Activated T-cell treated with anti-CD3 and anti-CD28 coated beads, Interleukin-2, amount 50 U/mL, for 4 hours (primary cell): ENCODE measurements at regions not wholly inside any gene's neighbourhood (a gene's known extent, or its start where the extent isn't known, plus 50 kb on each side); places are given as distances from the start of the nearest gene placed in this dataset.
"Not testable (repeated sequence)": the region's sequence is repeated elsewhere in the genome, so short reads cannot be mapped to it uniquely, and the experiment has no call there.

ENCODE experiments used
- ATAC-seq, 2 donors: fragments of 200-7000 bp; cut with Tn5 transposase; one replicate each; pipeline ENCODE4 v1.10.0; 2021
- DNase-seq: peaks from one replicate; pipeline ENCODE4 v3.0.0-alpha.2; 2020
- H3K27me3 Mint-ChIP-seq: one replicate; pipeline ENCODE4 v1.8.0; 2021; ENCODE audit warnings: low read depth, mixed read lengths
- H3K36me3 Mint-ChIP-seq: one replicate; pipeline ENCODE4 v1.8.0; 2022; ENCODE audit warnings: mixed read lengths; ENCODE audit not compliant: insufficient read depth
- H3K4me1 Mint-ChIP-seq: one replicate; pipeline ENCODE4 v1.8.0; 2021; ENCODE audit warnings: low read depth, mixed read lengths
- H3K4me3 Mint-ChIP-seq: one replicate; pipeline ENCODE4 v1.8.0; 2021; ENCODE audit warnings: mild to moderate bottlenecking, moderate library complexity, mixed read lengths
- H3K9me3 Mint-ChIP-seq: one replicate; pipeline ENCODE4 v1.8.0; 2021; ENCODE audit warnings: mixed read lengths

DNA sequence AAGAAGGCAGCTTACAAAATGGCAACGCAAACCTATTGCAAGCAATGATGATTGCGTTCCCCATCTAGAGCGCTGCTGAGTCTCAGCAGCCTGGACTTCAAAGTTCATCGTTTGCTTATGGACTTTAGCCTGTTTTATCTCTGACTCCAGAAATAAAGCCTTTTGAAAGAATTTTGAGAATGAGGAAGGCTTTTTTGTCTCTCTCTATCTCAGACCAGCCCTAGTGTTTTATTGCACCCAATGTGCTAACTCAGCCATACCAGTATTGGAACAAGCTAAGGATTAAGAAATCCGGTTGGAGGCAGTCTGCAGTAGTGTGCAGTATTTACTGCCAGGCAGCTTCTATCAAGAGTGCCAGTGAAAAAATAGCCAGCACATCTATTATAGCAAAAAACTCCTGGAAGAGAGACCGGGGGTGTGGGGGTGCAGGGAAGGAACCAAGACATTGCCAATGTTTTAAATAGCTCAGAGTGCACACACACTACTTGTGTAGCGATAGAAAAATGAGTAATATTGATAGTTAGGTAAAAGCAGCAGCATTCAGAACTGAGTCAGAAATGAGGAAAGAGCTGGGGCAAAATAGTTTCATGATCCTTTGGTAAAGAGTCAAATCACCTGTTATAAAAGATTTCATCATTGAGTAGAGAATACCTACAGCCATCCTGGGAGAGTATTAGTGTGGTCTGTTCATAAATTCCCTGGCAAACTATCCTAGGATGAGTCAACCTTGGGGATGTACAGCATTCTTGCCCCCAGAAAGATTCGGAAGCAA is 219.0 kb downstream of the ZNF608 start:
- Mint-ChIP-seq H3K36me3 (no peaks in the 10 kb centered on the region), H3K4me3 (no peak overlapping the region), H3K4me1 (no peaks in the 10 kb centered on the region), H3K27me3 (peaks cover 4% of the 10 kb centered on the region), H3K9me3 (peaks cover 12% of the 10 kb centered on the region)
- DNase-seq (no peak), ATAC-seq (no peak)

DNA sequence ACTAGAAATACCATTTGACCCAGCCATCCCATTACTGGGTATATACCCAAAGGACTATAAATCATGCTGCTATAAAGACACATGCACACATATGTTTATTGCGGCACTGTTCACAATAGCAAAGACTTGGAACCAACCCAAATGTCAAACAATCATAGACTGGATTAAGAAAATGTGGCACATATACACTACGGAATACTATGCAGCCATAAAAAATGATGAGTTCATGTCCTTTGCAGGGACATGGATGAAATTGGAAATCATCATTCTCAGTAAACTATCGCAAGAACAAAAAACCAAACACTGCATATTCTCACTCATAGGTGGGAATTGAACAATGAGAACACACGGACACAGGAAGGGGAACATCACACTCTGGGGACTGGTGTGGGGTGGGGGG is 220.4 kb downstream of the ZNF608 start:
- not testable (repeated sequence) for H3K36me3 Mint-ChIP-seq, H3K4me1 Mint-ChIP-seq, H3K27me3 Mint-ChIP-seq, DNase-seq, ATAC-seq, H3K4me3 Mint-ChIP-seq
- H3K9me3 Mint-ChIP-seq, result peaks cover 12% of the 10 kb centered on the region

DNA sequence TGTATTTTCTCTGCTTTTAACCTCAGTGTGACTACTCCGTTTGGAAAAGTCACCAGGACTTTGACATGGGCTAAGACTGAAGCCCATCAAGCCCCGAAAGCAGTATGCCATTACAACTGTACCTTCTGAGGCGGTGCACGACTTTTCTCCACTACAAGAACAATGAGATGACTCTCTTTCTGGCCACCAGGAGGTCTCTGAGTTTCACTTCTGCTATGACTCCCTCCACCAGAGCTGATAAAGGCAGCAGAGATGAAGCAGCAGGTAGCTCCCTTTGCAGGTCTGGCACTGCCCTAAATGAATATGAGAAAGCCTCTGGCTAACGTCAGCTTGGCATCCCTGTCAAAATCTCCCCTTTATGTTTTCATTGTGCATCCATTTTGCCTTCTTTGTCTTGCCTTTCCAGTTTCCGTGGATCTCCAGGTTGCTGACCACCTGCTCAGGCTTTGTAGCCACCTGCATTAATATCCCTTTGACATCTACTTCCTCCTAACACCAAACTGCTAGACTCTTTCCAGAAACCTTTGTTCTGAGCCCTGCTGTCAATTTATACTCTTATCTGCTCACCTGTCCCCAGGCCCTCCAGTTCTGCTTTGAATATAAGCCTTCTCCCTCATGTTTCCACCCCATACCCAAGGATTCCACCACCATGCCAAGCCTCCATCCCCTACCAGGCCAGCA is 221.7 kb downstream of the ZNF608 start:
- H3K36me3 Mint-ChIP-seq, result no peaks in the 10 kb centered on the region

DNA sequence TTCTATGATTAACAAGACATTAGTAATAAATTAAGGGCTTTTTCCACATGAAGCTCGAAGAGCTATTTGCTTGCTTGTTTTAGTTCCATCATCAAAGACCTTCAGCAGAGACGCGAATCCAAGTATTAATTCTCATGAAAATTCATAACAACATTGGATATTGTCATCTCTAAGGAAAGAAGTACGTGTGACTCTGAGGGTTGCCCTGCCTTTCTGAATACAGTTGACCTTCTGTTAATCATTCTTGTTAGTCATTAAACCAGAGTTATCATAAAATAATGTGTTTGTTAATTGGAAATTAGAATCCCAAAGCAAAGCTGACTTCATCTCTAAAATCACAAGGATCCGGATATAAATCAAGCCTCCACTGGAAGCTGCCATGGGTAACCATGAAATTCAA is 222.5 kb downstream of the ZNF608 start:
- H3K27me3 Mint-ChIP-seq, result no peaks in the 10 kb centered on the region
- no peaks in the 10 kb centered on the region for H3K4me1 Mint-ChIP-seq
- H3K4me3 Mint-ChIP-seq, result no peak overlapping the region
- peaks cover 4% of the 10 kb centered on the region for H3K9me3 Mint-ChIP-seq
- DNase-seq, result no peak
- no peaks in the 10 kb centered on the region for H3K36me3 Mint-ChIP-seq
- no peak for ATAC-seq

More for the DNA sequence above, 221.7 kb downstream of the ZNF608 start:
- peaks cover 4% of the 10 kb centered on the region for H3K9me3 Mint-ChIP-seq
- DNase-seq, result no peak
- no peak for ATAC-seq
- no peak overlapping the region for H3K4me3 Mint-ChIP-seq
- no peaks in the 10 kb centered on the region for H3K4me1 Mint-ChIP-seq
- H3K27me3 Mint-ChIP-seq, result no peaks in the 10 kb centered on the region

DNA sequence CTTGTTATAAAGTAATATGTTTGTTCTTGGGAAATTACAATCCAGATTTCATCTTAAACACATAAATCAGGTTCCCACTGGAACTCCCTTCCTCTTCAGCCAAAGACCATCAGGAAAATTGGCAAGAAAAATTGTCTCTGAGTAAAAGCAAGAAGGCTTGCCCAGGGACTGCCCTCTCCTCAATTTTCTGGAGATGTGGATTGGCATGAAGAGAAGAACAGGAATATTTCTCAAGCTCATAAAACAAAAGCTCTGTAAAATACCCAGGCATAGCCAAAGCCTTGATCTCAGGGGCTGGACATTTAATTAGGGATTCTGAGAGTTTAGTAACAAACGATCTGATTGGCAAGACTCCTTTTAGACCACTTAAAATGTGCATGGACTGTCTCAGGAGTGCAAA is 223.4 kb downstream of the ZNF608 start:
- Mint-ChIP-seq H3K36me3 (no peaks in the 10 kb centered on the region), H3K27me3 (no peaks in the 10 kb centered on the region), H3K4me1 (no peaks in the 10 kb centered on the region), H3K9me3 (peaks cover 2% of the 10 kb centered on the region), H3K4me3 (no peak overlapping the region)
- no peak for DNase-seq
- ATAC-seq, result no peak

DNA sequence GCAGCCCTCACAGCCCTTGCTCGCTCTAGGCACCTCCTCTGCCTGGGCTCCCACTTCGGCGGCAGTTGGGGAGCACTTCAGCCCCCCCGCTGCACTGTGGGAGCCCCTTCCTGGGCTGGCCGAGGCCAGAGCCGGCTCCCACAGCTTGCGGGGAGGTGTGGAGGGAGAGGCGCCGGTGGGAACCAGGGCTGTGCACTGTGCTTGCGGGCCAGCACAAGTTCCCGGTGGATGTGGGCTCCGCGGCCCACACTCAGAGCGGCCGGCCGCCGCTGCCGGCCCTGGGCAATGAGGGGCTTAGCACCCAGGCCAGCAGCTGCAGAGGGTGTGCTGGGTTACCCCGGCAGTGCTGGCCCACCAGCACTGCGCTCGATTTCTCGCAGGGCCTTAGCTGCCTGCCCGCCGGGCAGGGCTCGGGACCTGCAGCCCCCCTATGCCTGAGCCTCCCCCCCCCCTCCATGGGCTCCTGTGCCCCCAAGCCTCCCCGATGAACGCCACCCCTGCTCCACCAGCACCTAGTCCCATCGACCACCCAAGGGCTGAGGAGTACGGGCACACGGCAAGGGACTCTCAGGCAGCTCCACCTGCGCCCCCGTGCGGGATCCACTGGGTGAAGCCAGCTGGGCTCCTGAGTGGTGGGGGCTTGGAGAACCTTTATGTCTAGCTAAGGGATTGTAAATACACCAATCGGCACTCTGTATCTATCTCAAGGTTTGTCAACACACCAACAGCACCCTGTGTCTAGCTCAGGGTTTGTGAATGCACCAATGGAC is 224.8 kb downstream of the ZNF608 start:
- Mint-ChIP-seq H3K4me1 (no peaks in the 10 kb centered on the region), H3K36me3 (no peaks in the 10 kb centered on the region), H3K4me3 (no peak overlapping the region), H3K27me3 (no peaks in the 10 kb centered on the region), H3K9me3 (no peaks in the 10 kb centered on the region)
- DNase-seq (no peak), ATAC-seq (no peak)

DNA sequence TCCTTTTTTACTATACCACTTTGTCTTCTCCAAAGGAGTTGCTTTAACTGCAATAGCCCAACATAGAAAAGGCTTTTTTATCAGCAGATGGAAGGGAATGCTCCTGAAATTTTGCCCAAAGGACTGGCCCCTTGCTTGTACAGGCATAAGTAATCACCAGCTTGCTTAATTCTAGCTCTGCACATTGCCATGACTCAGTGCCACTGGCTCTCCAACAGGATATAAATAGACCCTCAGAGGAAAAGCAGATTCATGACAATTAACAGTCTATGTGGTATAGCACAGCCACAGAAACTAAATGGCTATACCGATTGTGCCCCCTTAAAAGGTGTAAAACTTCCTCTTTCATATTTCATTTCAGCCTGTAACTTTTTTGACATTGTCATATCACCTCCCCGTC is 227.0 kb downstream of the ZNF608 start:
- no peaks in the 10 kb centered on the region for H3K4me1 Mint-ChIP-seq
- ATAC-seq (no peak), DNase-seq (no peak)
- H3K4me3 Mint-ChIP-seq, result no peak overlapping the region
- H3K9me3 Mint-ChIP-seq, result no peaks in the 10 kb centered on the region
- H3K36me3 Mint-ChIP-seq, result no peaks in the 10 kb centered on the region
- H3K27me3 Mint-ChIP-seq, result no peaks in the 10 kb centered on the region

DNA sequence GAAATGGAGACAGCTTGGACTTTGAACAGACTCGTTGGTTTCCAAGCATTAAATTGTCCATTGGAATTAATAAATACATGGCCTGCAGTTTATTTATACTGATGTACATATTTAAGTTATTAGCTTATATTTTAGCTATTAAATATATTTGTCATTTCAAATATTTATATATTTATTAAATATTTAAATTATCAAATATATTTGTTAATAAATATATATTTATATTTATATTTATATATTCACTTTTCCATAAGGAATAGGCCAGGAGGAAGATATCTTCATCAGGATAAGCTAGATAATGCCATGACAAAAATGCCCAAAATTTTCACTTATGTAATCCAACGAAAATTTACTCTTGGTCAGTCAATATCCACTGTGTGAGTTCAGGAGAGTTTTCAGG is 229.9 kb downstream of the ZNF608 start:
- Mint-ChIP-seq H3K4me1 (no peaks in the 10 kb centered on the region), H3K27me3 (no peaks in the 10 kb centered on the region), H3K4me3 (no peak overlapping the region), H3K36me3 (no peaks in the 10 kb centered on the region), H3K9me3 (no peaks in the 10 kb centered on the region)
- ATAC-seq (no peak), DNase-seq (no peak)

DNA sequence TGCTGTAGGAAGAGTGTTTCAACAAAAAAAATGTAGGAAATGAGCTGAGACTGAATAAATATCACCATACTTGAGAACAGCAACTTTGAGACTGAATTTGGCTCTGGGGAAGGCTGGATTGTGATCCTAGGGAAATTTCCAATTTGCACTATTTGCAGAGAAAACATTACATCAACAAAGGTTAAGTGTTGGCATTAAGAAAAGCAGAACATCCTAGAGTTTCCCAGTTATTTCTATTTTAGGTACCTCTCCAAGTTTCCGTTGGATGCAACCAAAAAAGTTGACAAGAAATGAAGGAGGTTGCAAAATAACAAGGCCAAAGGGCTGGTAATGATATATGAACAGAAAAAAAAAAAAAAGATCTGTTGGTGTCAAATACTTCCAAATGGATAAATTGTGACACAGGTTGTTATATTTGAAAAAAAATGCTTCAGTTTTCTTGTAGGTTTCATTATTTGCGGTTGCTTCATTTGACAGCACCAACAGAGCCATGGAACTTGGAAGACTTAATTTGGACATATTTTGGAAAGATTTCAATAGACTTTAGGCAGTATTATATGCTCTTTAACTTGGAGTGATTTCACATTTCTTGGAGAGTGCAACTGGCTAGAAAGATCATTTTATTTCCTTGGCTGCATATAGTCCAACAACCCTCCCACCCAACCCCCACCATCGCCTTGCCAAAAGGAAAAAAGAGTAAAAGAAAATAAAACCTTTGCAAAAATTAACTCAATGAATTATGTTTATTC is 230.8 kb downstream of the ZNF608 start:
- H3K36me3 Mint-ChIP-seq, result no peaks in the 10 kb centered on the region
- ATAC-seq (no peak), DNase-seq (no peak)
- no peaks in the 10 kb centered on the region for H3K9me3 Mint-ChIP-seq
- H3K4me3 Mint-ChIP-seq, result no peak overlapping the region
- H3K4me1 Mint-ChIP-seq, result no peaks in the 10 kb centered on the region
- no peaks in the 10 kb centered on the region for H3K27me3 Mint-ChIP-seq

DNA sequence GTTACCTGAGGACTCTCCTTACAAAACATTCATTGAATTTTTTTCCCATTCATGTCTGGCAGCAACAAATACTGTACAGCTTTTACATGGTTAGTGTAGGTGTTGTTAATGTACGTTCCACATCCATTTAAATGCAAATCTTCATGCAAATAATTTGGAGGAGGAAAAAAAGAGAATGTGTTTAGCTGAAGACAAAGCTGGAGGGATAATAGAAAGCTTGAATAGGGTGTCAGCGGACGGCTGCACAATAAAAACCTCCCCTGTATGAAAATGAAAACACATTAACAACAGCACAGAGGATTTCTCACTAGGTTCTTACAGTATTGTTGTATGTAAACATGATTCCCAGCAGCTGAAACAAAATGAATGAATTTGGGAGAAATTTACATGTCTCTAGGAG is 231.5 kb downstream of the ZNF608 start:
- Mint-ChIP-seq H3K36me3 (no peaks in the 10 kb centered on the region), H3K9me3 (no peaks in the 10 kb centered on the region), H3K27me3 (no peaks in the 10 kb centered on the region), H3K4me3 (no peak overlapping the region), H3K4me1 (no peaks in the 10 kb centered on the region)
- DNase-seq, result no peak
- no peak for ATAC-seq

DNA sequence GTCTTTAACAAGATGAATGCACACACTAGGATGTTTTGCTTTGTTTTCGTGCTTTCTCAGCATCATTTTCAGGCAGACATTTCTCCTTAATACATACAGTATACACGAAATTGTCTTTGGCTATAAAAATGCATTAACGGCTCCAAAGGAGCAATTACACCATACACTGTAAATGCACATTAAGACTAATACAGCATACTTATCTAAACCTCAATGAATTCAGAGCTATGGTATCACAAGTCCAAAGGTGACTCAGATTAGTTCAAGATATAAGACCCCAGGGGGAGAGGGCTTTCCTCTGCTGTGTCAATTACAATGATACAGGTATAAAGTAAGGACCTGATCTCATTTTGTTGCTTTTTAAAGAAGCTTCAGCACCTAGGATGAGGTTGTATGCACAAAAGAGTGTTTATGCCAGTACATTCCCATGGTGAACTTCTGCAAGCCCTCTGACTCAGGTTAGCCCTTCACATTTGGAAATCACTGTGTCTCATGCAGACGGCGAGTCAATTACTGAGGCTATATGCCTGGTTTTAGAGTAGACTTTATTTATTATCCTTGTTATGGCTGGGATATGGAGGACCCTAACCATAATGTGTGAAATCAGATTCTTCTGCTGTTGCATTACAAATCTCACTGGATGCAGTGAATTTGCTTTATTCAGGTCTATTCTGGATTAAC is 233.3 kb downstream of the ZNF608 start:
- Mint-ChIP-seq H3K36me3 (no peaks in the 10 kb centered on the region), H3K4me3 (no peak overlapping the region), H3K9me3 (no peaks in the 10 kb centered on the region), H3K27me3 (no peaks in the 10 kb centered on the region), H3K4me1 (no peaks in the 10 kb centered on the region)
- DNase-seq, result no peak
- ATAC-seq, result no peak

DNA sequence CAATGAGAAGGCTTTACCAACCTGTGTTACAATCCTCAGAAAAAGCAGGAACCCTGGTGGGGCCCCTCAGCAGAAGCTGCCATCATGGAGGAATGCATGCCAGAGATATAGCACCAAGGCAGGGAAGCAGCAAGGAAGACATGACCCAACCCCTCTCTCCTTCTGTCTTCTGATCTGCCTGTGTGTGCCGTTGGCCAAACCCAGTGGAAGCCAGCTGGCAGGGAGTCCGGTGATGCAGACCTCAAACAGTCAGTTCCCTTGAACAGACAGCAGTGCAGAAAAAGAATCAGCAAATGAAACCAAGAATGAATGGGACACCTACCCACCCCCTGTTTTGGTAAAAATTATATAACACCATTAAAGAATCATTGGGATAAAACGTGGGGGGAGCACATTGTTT is 234.2 kb downstream of the ZNF608 start:
- Mint-ChIP-seq H3K27me3 (no peaks in the 10 kb centered on the region), H3K4me1 (no peaks in the 10 kb centered on the region)

DNA sequence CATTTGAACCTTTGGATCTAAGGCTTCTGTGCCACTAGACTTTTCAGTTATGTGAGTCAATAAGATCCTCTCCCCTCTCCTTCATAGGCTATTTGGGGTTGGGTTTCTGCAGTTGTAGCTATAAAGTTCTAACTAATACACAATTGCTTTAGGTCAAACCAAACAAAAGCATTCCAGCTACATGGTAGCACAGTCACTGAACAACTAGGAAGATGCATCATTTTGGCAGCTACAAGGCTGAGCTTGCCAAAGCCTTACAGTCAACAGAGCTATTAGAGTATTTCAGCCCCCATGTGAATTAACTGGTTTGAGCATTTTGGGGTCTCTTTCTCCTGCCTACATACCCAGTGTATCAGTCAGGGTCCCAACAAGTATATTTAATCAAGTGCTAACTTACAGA is 234.6 kb downstream of the ZNF608 start:
- no peaks in the 10 kb centered on the region for H3K4me1 Mint-ChIP-seq
- H3K36me3 Mint-ChIP-seq, result no peaks in the 10 kb centered on the region
- no peak overlapping the region for H3K4me3 Mint-ChIP-seq
- H3K9me3 Mint-ChIP-seq, result no peaks in the 10 kb centered on the region
- ATAC-seq (no peak), DNase-seq (no peak)
- H3K27me3 Mint-ChIP-seq, result no peaks in the 10 kb centered on the region

More for the DNA sequence above, 234.2 kb downstream of the ZNF608 start:
- no peak for DNase-seq
- Mint-ChIP-seq H3K9me3 (no peaks in the 10 kb centered on the region), H3K36me3 (no peaks in the 10 kb centered on the region), H3K4me3 (no peak overlapping the region)
- ATAC-seq, result no peak

DNA sequence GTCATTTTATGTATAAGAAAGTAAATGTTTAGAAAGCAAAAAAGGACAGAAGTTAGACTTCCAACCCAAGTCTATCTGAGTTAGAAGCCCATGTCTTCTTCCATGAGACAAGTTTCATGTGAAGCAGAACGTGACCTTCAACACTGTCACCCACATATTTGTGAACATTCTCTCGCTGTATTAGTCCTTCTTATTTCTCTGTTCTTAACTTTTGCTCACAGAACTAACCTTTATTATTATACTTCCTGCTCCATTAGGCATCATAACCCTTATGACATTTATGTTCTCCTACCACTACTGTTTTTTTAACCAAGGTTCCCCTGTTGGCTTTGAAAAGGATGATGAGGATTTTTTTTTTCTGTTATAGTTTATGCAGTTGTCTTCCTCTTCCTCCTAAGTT is 238.8 kb downstream of the ZNF608 start:
- no peaks in the 10 kb centered on the region for H3K27me3 Mint-ChIP-seq
- no peak for ATAC-seq
- H3K4me1 Mint-ChIP-seq, result no peaks in the 10 kb centered on the region

More for the DNA sequence above, 238.8 kb downstream of the ZNF608 start:
- Mint-ChIP-seq H3K4me3 (no peak overlapping the region), H3K9me3 (no peaks in the 10 kb centered on the region), H3K36me3 (no peaks in the 10 kb centered on the region)
- no peak for DNase-seq
